SK-N-SH (cell line): ENCODE measurements at regions not wholly inside any gene's neighbourhood (a gene's known extent, or its start where the extent isn't known, plus 50 kb on each side); places are given as distances from the start of the nearest gene placed in this dataset.

Source experiments
- CTCF ChIA-PET: fragments of 300-600, 350-600 bp; formaldehyde crosslinking; extraction: SDS; loops from one replicate; lab custom pipeline; 2021; lab: Yijun Ruan, JAX
- POLR2A ChIA-PET: fragments of 350-600 bp; sonication (Branson Sonifier 250); formaldehyde crosslinking; extraction: SDS; loops from one replicate; lab custom pipeline; 2020; ENCODE audit warnings: antibody characterized with exemption, inconsistent platforms; lab: Yijun Ruan, JAX
- DNase-seq: peaks from one replicate; pipeline ENCODE4 v3.0.0; 2012
- H2AFZ ChIP-seq: fragments of 200-600 bp; sonication (generic); 2 replicates; pipeline ENCODE4 v1.8.1; 2016; ENCODE audit warnings: antibody characterized with exemption, mild to moderate bottlenecking, low read depth
- H3F3A ChIP-seq: fragments of 200-600 bp; sonication (generic); replicated peaks from 2 replicates; pipeline ENCODE3; 2016; ENCODE audit warnings: antibody characterized with exemption, mild to moderate bottlenecking; ENCODE audit not compliant: insufficient read depth
- H3K27ac ChIP-seq, 2 experiments: fragments of 200-500 bp in 1 of 2; fragments of 200-600 bp in 1 of 2; sonication (Bioruptor generic) in 1 of 2; sonication (generic), shearing (Covaris generic) in 1 of 2; 2 replicates each; pipeline versions ENCODE4 v1.5.1 to v1.6.1; 2014 to 2016; ENCODE audit warnings: low read depth in 2 of 2, inconsistent platforms in 1 of 2, low read length in 1 of 2, mild to moderate bottlenecking in 1 of 2, mixed read lengths in 1 of 2
- H3K27me3 ChIP-seq: fragments of 200-600 bp; sonication (generic), shearing (Covaris generic); 2 replicates; pipeline ENCODE4 v1.6.1; 2016; ENCODE audit warnings: mixed run types; ENCODE audit not compliant: insufficient read depth
- H3K36me3 ChIP-seq, 2 experiments: fragments of 200-500 bp in 1 of 2; fragments of 200-600 bp in 1 of 2; sonication (Bioruptor generic) in 1 of 2; sonication (generic) in 1 of 2; replicated peaks in 1 of 2; 2 replicates each; pipeline versions ENCODE3 to v1.5.1; 2014 to 2016; ENCODE audit warnings: low read length in 1 of 2, mild to moderate bottlenecking in 1 of 2; ENCODE audit not compliant: insufficient read depth in 2 of 2, control insufficient read depth in 1 of 2
- H3K4me1 ChIP-seq, 2 experiments: fragments of 200-500 bp in 1 of 2; fragments of 200-600 bp in 1 of 2; sonication (Bioruptor generic) in 1 of 2; sonication (generic), shearing (Covaris generic) in 1 of 2; 2 replicates each; pipeline versions ENCODE4 v1.5.1 to v1.6.1; 2014 to 2016; ENCODE audit warnings: low read depth in 1 of 2, low read length in 1 of 2, mixed run types in 1 of 2; ENCODE audit not compliant: insufficient read depth in 2 of 2, control insufficient read depth in 1 of 2
- H3K4me2 ChIP-seq: fragments of 200-600 bp; sonication (generic), shearing (Covaris generic); 2 replicates; pipeline ENCODE4 v1.6.1; 2017; ENCODE audit warnings: mixed run types
- H3K4me3 ChIP-seq, 2 experiments: fragments of 200-500 bp in 1 of 2; fragments of 200-600 bp in 1 of 2; sonication (Bioruptor generic) in 1 of 2; sonication (generic), shearing (Covaris generic) in 1 of 2; 2 replicates each; pipeline versions ENCODE4 v1.5.1 to v1.8.1; 2014 to 2016; ENCODE audit warnings: low read depth in 2 of 2, inconsistent platforms in 1 of 2, low read length in 1 of 2, mild to moderate bottlenecking in 1 of 2, mixed read lengths in 1 of 2, moderate library complexity in 1 of 2
- H3K79me2 ChIP-seq: fragments of 200-600 bp; sonication (generic); 2 replicates; pipeline ENCODE4 v1.8.1; 2017; ENCODE audit warnings: mild to moderate bottlenecking; ENCODE audit not compliant: insufficient read depth
- H3K9ac ChIP-seq: fragments of 200-600 bp; sonication (generic); 2 replicates; pipeline ENCODE4 v1.6.1; 2017; ENCODE audit warnings: mixed run types
- H3K9me2 ChIP-seq: fragments of 200-600 bp; sonication (generic); 2 replicates; pipeline ENCODE4 v1.6.1; 2017; ENCODE audit warnings: mixed run types
- H3K9me3 ChIP-seq: fragments of 200-600 bp; sonication (generic); 2 replicates; pipeline ENCODE4 v1.6.1; 2017; ENCODE audit warnings: mixed run types, mild to moderate bottlenecking, moderate library complexity
- H4K20me1 ChIP-seq: fragments of 200-600 bp; sonication (generic); 2 replicates; pipeline ENCODE4 v1.6.1; 2017; ENCODE audit warnings: mild to moderate bottlenecking, mixed run types; ENCODE audit not compliant: insufficient read depth
- CHD2 ChIP-seq: fragments of 150-350 bp; IDR thresholded peaks from 2 replicates; pipeline ENCODE4 v1.6.1; 2018; ENCODE audit warnings: low read length; ENCODE audit not compliant: partially characterized antibody
- CTCF ChIP-seq: fragments of 200-600 bp; sonication (generic); IDR thresholded peaks from 2 replicates; pipeline ENCODE4 v1.6.1; 2017; ENCODE audit warnings: antibody characterized with exemption, mild to moderate bottlenecking, moderate library complexity
- FOXM1 ChIP-seq: IDR thresholded peaks from 2 replicates; pipeline ENCODE4 v1.4.0; 2012; ENCODE audit warnings: low read depth, mild to moderate bottlenecking
- GATA2 ChIP-seq: sonication (generic); formaldehyde crosslinking; IDR thresholded peaks from 2 replicates; pipeline ENCODE4 v1.5.0; 2020; ENCODE audit warnings: mild to moderate bottlenecking, missing genetic modification reagents
- IRF3 ChIP-seq: fragments of 150-350 bp; IDR thresholded peaks from 2 replicates; pipeline ENCODE4 v1.6.1; 2016; ENCODE audit warnings: mild to moderate bottlenecking, low read depth, low read length
- MAX ChIP-seq: IDR thresholded peaks from 2 replicates; pipeline ENCODE4 v1.4.0; 2012; ENCODE audit warnings: low read depth
- MEF2A ChIP-seq: IDR thresholded peaks from 2 replicates; pipeline ENCODE4 v1.4.0; 2012; ENCODE audit warnings: low read depth, borderline replicate concordance
- MXI1 ChIP-seq: IDR thresholded peaks from 2 replicates; pipeline ENCODE4 v1.6.1; 2012; ENCODE audit warnings: mild to moderate bottlenecking, low read depth, low read length, improper control_type of control experiment
- NFIC ChIP-seq: IDR thresholded peaks from 2 replicates; pipeline ENCODE4 v1.4.0; 2012; ENCODE audit warnings: borderline replicate concordance
- PBX3 ChIP-seq: IDR thresholded peaks from 2 replicates; pipeline ENCODE4; 2012
- RFX5 ChIP-seq: IDR thresholded peaks from 2 replicates; pipeline ENCODE4 v1.6.1; 2012; ENCODE audit warnings: mild to moderate bottlenecking, improper control_type of control experiment, low read length
- RXRA ChIP-seq: IDR thresholded peaks from 2 replicates; pipeline ENCODE4 v1.4.0; 2012; ENCODE audit warnings: low read depth, mild to moderate bottlenecking, borderline replicate concordance
- SMC3 ChIP-seq: IDR thresholded peaks from 2 replicates; pipeline ENCODE4 v1.6.1; 2012; ENCODE audit warnings: low read depth, low read length, improper control_type of control experiment
- TCF12 ChIP-seq: IDR thresholded peaks from 2 replicates; pipeline ENCODE4 v1.4.0; 2012
- TEAD4 ChIP-seq: IDR thresholded peaks from 2 replicates; pipeline ENCODE4 v1.4.0; 2012; ENCODE audit warnings: mild to moderate bottlenecking, borderline replicate concordance; ENCODE audit not compliant: insufficient read depth
- WGBS: methylation state at CpG from one replicate; pipeline ENCODE4 v1.1.6; 2017; ENCODE audit warnings: low lambda C conversion rate; 5-methylcytosine and 5-hydroxymethylcytosine counted together

- TF ChIP-seq IRF3, result no peak
- TF ChIP-seq CHD2, result no peak
- no peak for TF ChIP-seq NFIC
Measured at GRCh38 chr19:30717381-30717780, 345.2 kb downstream of the ZNF536 start (continued).

- Histone ChIP-seq H3K9ac (no peak overlapping the region), H3K36me3 (no peaks in the 10 kb centered on the region), H3K4me1 (peaks cover 0 to 5% of the 10 kb centered on the region in 2 experiments; a peak in 1 of 4 replicates), H3K27me3 (no peaks in the 10 kb centered on the region), H3K4me3 (no peak overlapping the region), H3K79me2 (no peaks in the 10 kb centered on the region), H3F3A (no peaks in the 10 kb centered on the region), H3K27ac (no peak overlapping the region), H3K9me2 (no peaks in the 10 kb centered on the region), H2AFZ (no peak overlapping the region), H4K20me1 (no peaks in the 10 kb centered on the region), H3K4me2 (no peak overlapping the region), H3K9me3 (no peaks in the 10 kb centered on the region)
- ChIA-PET POLR2A (no interaction called here), CTCF (interaction anchor here (0.8 to 1.8 kb wide), 6 partner anchors 10 to 1512 kb away, joined by 3 to 4 read pairs (median 3); no protein-coding TSS in a partner anchor)
- no peak for TF ChIP-seq SMC3
- no peak for DNase-seq
- WGBS, result 30% methylated on average over 7 of the region's 7 CpGs
Measured at GRCh38 chr19:30712431-30713337, 340.5 kb downstream of the ZNF536 start.

GRCh38 chr19:30711826-30712225 lies 339.6 kb downstream of the ZNF536 start:
- H3K4me3 ChIP-seq, result no peak overlapping the region
- H3K9ac ChIP-seq, result no peak overlapping the region
- no peak overlapping the region for H3K27ac ChIP-seq
- no peaks in the 10 kb centered on the region for H3K36me3 ChIP-seq
- H3K9me2 ChIP-seq, result no peaks in the 10 kb centered on the region
- DNase-seq, result no peak
- POLR2A ChIA-PET, result no interaction called here
- no peaks in the 10 kb centered on the region for H3F3A ChIP-seq
- H3K79me2 ChIP-seq, result no peaks in the 10 kb centered on the region
- no peaks in the 10 kb centered on the region for H4K20me1 ChIP-seq
- H3K4me1 ChIP-seq, result peaks cover 0 to 5% of the 10 kb centered on the region in 2 experiments; a peak in 1 of 4 replicates
- CTCF ChIA-PET, result interaction anchor here (0.8 to 1.8 kb wide), 7 partner anchors 9 to 1513 kb away, joined by 3 to 4 read pairs (median 3); no protein-coding TSS in a partner anchor
- no peaks in the 10 kb centered on the region for H3K9me3 ChIP-seq
- 46% methylated on average over 4 of the region's 4 CpGs for WGBS
- no peak overlapping the region for H2AFZ ChIP-seq
- no peaks in the 10 kb centered on the region for H3K27me3 ChIP-seq
- TF ChIP-seq RFX5 (no peak), MEF2A (no peak), GATA2 (CRISPR knock-in tag) (no peak), CHD2 (no peak), FOXM1 (no peak), MXI1 (no peak), PBX3 (no peak), RXRA (no peak), TEAD4 (no peak), TCF12 (no peak), SMC3 (no peak), MAX (no peak), CTCF (no peak)
- H3K4me2 ChIP-seq, result no peak overlapping the region
